HCT116 (cell line): ENCODE measurements at regions not wholly inside any gene's neighbourhood (a gene's known extent, or its start where the extent isn't known, plus 50 kb on each side); places are given as distances from the start of the nearest gene placed in this dataset.

Experiments
- EZH2 ChIP-seq: fragments of 200-600 bp; sonication (generic); IDR thresholded peaks from 2 replicates; pipeline ENCODE4 v1.6.1; 2017; ENCODE audit warnings: antibody characterized with exemption, mixed run types
- EZH2phosphoT487 ChIP-seq: fragments of 200-600 bp; IDR thresholded peaks from 2 replicates; pipeline ENCODE4 v1.6.1; 2018; ENCODE audit warnings: antibody characterized with exemption, borderline replicate concordance
- POLR2A ChIP-seq: IDR thresholded peaks from 2 replicates; pipeline ENCODE4 v1.7.0; 2011; ENCODE audit warnings: borderline replicate concordance; ENCODE audit not compliant: insufficient read depth, insufficient read length; ENCODE audit errors: extremely low read depth
- TCF7L2 ChIP-seq: IDR thresholded peaks from 2 replicates; pipeline ENCODE4 v1.7.0; 2011; ENCODE audit warnings: borderline replicate concordance, inconsistent platforms; ENCODE audit not compliant: insufficient read depth, insufficient read length; ENCODE audit errors: extremely low read depth
- TF ChIP-seq, protein P1 (sequence below), 3 experiments: fragments of 200-600 bp in 1 of 3; sonication (generic) in 1 of 3; IDR thresholded peaks in 2 of 3; conservative IDR thresholded peaks in 1 of 3; 2 replicates each; pipeline ENCODE4 v1.5.1; 2012 to 2017; ENCODE audit warnings: low read depth in 2 of 3, low read length in 2 of 3, antibody characterized with exemption in 1 of 3, borderline replicate concordance in 1 of 3, control low read depth in 1 of 3, mild to moderate bottlenecking in 1 of 3, mixed read lengths in 1 of 3, mixed run types in 1 of 3, moderate library complexity in 1 of 3; ENCODE audit not compliant: insufficient read depth in 1 of 3
- TF ChIP-seq, protein P2 (sequence below): IDR thresholded peaks from 2 replicates; pipeline ENCODE4 v1.6.1; 2012

DNA sequence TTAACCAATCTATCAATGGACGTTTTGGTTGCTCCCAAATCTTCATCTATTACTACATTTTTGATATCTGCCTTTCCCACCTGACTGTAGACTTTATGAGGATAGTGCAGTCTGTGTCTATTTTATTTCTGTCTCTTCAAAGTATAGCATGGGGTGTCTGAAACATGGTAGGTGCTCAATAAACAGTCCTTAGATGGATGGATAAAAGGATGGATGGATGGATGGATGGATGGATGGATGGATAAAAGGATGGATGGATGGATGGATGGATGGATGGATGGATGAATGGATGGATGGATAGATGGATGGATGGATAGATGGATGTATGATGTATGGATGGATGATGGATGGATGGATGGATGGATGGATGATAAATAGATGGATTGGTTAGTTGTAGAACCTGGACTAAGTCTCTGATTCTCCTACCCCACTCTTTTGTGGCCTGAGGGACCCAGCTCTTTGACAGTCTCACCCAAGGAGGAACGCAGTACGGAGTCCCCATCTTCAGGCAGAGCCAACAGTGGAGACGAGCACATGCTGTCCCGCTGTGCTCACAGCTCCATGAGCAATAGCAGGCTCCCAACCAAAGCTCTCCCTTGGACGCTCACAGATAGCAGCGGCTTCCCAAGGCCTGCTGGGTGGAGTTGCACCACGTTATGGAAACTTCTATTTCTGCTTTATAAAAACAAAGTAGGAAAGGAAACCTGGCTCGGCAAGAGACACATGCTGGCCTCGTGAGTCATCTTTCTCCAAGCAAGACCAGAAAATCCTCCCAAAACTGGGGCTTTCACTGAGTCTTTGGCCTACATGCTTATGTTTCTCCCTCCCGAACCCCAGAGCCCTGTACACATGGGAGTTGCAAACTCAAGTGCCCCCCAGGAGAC lies 448.0 kb downstream of the MIAT start:
- TF ChIP-seq, protein P1, sequence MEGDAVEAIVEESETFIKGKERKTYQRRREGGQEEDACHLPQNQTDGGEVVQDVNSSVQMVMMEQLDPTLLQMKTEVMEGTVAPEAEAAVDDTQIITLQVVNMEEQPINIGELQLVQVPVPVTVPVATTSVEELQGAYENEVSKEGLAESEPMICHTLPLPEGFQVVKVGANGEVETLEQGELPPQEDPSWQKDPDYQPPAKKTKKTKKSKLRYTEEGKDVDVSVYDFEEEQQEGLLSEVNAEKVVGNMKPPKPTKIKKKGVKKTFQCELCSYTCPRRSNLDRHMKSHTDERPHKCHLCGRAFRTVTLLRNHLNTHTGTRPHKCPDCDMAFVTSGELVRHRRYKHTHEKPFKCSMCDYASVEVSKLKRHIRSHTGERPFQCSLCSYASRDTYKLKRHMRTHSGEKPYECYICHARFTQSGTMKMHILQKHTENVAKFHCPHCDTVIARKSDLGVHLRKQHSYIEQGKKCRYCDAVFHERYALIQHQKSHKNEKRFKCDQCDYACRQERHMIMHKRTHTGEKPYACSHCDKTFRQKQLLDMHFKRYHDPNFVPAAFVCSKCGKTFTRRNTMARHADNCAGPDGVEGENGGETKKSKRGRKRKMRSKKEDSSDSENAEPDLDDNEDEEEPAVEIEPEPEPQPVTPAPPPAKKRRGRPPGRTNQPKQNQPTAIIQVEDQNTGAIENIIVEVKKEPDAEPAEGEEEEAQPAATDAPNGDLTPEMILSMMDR (IDR thresholded peaks at IDR 0.05 in 2 of 3, conservative IDR thresholded peaks at IDR 0.05 in 1 of 3; ENCODE audit: borderline replicate concordance in 1 of 3, insufficient read depth in 1 of 3, low read depth in 2 of 3, low read length in 2 of 3) = no peak
- no peak for TF ChIP-seq EZH2
- no peak for TF ChIP-seq TCF7L2
- TF ChIP-seq POLR2A = no peak
- TF ChIP-seq EZH2phosphoT487 = no peak
- TF ChIP-seq, protein P2, sequence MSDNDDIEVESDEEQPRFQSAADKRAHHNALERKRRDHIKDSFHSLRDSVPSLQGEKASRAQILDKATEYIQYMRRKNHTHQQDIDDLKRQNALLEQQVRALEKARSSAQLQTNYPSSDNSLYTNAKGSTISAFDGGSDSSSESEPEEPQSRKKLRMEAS = no peak
